ENCODE measurements at regions not wholly inside any gene's neighbourhood (a gene's known extent, or its start where the extent isn't known, plus 50 kb on each side); places are given as distances from the start of the nearest gene placed in this dataset.

GRCh38 chr2:16520891-16521290, 144.7 kb downstream of the CYRIA start (continued):
- TF ChIP-seq, protein P1, sequence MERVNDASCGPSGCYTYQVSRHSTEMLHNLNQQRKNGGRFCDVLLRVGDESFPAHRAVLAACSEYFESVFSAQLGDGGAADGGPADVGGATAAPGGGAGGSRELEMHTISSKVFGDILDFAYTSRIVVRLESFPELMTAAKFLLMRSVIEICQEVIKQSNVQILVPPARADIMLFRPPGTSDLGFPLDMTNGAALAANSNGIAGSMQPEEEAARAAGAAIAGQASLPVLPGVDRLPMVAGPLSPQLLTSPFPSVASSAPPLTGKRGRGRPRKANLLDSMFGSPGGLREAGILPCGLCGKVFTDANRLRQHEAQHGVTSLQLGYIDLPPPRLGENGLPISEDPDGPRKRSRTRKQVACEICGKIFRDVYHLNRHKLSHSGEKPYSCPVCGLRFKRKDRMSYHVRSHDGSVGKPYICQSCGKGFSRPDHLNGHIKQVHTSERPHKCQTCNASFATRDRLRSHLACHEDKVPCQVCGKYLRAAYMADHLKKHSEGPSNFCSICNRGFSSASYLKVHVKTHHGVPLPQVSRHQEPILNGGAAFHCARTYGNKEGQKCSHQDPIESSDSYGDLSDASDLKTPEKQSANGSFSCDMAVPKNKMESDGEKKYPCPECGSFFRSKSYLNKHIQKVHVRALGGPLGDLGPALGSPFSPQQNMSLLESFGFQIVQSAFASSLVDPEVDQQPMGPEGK (CRISPR knock-in tag; IDR thresholded peaks at IDR 0.05; ENCODE audit: borderline replicate concordance) = no peak
- no peak for TF ChIP-seq ESRRG (CRISPR knock-in tag; IDR thresholded peaks at IDR 0.05)

DNA sequence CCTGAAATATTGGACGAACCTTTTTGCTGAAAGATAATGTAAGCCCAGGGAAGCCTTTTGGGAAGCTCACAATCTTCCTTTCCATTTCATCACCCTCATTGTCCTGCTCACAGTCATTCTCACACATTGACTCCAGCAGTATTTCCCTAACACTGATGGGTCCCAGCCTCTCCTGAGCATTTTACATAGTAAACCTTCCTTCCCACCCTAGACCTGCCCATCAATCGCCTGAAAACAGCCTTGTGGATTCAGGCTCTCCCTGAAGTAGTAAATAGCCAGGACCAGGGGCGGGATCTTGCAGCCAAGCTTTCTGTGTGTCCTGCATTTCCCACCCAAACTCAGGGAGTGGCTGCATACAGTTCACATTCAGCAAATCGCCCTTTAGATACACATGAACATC, 149.9 kb downstream of the CYRIA start:
- no peak for ATAC-seq
- TF ChIP-seq, protein P2, sequence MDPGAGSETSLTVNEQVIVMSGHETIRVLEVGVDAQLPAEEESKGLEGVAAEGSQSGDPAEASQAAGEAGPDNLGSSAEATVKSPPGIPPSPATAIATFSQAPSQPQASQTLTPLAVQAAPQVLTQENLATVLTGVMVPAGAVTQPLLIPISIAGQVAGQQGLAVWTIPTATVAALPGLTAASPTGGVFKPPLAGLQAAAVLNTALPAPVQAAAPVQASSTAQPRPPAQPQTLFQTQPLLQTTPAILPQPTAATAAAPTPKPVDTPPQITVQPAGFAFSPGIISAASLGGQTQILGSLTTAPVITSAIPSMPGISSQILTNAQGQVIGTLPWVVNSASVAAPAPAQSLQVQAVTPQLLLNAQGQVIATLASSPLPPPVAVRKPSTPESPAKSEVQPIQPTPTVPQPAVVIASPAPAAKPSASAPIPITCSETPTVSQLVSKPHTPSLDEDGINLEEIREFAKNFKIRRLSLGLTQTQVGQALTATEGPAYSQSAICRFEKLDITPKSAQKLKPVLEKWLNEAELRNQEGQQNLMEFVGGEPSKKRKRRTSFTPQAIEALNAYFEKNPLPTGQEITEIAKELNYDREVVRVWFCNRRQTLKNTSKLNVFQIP (CRISPR knock-in tag; IDR thresholded peaks at IDR 0.05; ENCODE audit: borderline replicate concordance, low read depth) = no peak
- TF ChIP-seq CREB5 (CRISPR knock-in tag; IDR thresholded peaks at IDR 0.05; ENCODE audit: low read depth) (no peak), PPARA (CRISPR knock-in tag; IDR thresholded peaks at IDR 0.05; ENCODE audit: borderline replicate concordance) (no peak), ESRRG (CRISPR knock-in tag; IDR thresholded peaks at IDR 0.05) (no peak), GLIS3 (CRISPR knock-in tag; IDR thresholded peaks at IDR 0.05) (no peak), ARNTL (CRISPR knock-in tag; IDR thresholded peaks at IDR 0.05; ENCODE audit: borderline replicate concordance, low read depth) (no peak), TOX (CRISPR knock-in tag; IDR thresholded peaks at IDR 0.05; ENCODE audit: borderline replicate concordance) (no peak), ZNF8 (CRISPR knock-in tag; IDR thresholded peaks at IDR 0.05) (no peak), BACH2 (CRISPR knock-in tag; IDR thresholded peaks at IDR 0.05; ENCODE audit: borderline replicate concordance) (no peak)

DNA sequence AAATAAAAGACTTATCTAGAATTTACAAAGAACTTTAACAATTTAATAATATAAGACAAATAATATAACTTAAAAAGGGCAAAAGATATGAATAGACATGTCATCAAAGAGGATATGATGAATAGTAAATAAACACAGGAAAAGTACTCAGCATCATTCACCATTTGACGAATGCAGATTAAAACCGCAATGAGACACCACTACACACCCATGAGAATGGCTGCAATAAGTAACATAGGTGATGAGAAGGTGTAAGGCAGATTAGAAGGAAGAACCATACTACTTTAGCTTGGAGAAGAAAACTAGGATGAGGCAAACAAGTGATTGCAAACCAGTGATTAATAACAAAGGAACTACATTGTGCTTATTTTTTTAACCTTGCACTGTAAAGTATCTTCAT, 152.0 kb downstream of the CYRIA start:
- no peak for ATAC-seq
- TF ChIP-seq TOX (CRISPR knock-in tag; IDR thresholded peaks at IDR 0.05; ENCODE audit: borderline replicate concordance) (no peak), CSRNP3 (CRISPR knock-in tag; IDR thresholded peaks at IDR 0.05) (no peak), CREB5 (CRISPR knock-in tag; IDR thresholded peaks at IDR 0.05; ENCODE audit: low read depth) (no peak), CSDC2 (CRISPR knock-in tag; IDR thresholded peaks at IDR 0.05) (no peak), ARNTL (CRISPR knock-in tag; IDR thresholded peaks at IDR 0.05; ENCODE audit: borderline replicate concordance, low read depth) (no peak), RARB (CRISPR knock-in tag; IDR thresholded peaks at IDR 0.05) (no peak), ZFP3 (CRISPR knock-in tag; IDR thresholded peaks at IDR 0.05) (no peak), ZC3H10 (CRISPR knock-in tag; IDR thresholded peaks at IDR 0.05) (no peak), OSR1 (CRISPR knock-in tag; IDR thresholded peaks at IDR 0.05) (no peak), GLIS3 (CRISPR knock-in tag; IDR thresholded peaks at IDR 0.05) (no peak), BACH2 (CRISPR knock-in tag; IDR thresholded peaks at IDR 0.05; ENCODE audit: borderline replicate concordance) (no peak), ISL1 (CRISPR knock-in tag; IDR thresholded peaks at IDR 0.05) (no peak), SNAI2 (CRISPR knock-in tag; IDR thresholded peaks at IDR 0.05) (no peak), TCF4 (CRISPR knock-in tag; IDR thresholded peaks at IDR 0.05; ENCODE audit: borderline replicate concordance) (no peak), ZNF8 (CRISPR knock-in tag; IDR thresholded peaks at IDR 0.05) (no peak), ZNF70 (CRISPR knock-in tag; IDR thresholded peaks at IDR 0.05) (no peak), ZNF565 (CRISPR knock-in tag; conservative IDR thresholded peaks at IDR 0.05; ENCODE audit: low read depth) (no peak)
- TF ChIP-seq, protein P2 (CRISPR knock-in tag; IDR thresholded peaks at IDR 0.05; ENCODE audit: borderline replicate concordance, low read depth) = no peak
- TF ChIP-seq, protein P3, sequence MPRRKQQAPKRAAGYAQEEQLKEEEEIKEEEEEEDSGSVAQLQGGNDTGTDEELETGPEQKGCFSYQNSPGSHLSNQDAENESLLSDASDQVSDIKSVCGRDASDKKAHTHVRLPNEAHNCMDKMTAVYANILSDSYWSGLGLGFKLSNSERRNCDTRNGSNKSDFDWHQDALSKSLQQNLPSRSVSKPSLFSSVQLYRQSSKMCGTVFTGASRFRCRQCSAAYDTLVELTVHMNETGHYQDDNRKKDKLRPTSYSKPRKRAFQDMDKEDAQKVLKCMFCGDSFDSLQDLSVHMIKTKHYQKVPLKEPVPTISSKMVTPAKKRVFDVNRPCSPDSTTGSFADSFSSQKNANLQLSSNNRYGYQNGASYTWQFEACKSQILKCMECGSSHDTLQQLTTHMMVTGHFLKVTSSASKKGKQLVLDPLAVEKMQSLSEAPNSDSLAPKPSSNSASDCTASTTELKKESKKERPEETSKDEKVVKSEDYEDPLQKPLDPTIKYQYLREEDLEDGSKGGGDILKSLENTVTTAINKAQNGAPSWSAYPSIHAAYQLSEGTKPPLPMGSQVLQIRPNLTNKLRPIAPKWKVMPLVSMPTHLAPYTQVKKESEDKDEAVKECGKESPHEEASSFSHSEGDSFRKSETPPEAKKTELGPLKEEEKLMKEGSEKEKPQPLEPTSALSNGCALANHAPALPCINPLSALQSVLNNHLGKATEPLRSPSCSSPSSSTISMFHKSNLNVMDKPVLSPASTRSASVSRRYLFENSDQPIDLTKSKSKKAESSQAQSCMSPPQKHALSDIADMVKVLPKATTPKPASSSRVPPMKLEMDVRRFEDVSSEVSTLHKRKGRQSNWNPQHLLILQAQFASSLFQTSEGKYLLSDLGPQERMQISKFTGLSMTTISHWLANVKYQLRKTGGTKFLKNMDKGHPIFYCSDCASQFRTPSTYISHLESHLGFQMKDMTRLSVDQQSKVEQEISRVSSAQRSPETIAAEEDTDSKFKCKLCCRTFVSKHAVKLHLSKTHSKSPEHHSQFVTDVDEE (CRISPR knock-in tag; IDR thresholded peaks at IDR 0.05) = no peak
- TF ChIP-seq, protein P1 (CRISPR knock-in tag; IDR thresholded peaks at IDR 0.05; ENCODE audit: borderline replicate concordance) = no peak
